HT-29 (cell line): ENCODE measurements at regions not wholly inside any gene's neighbourhood (a gene's known extent, or its start where the extent isn't known, plus 50 kb on each side); places are given as distances from the start of the nearest gene placed in this dataset.

Experiments used
- DNase-seq: peaks from one replicate; pipeline ENCODE4 v3.0.0-alpha.2; 2015; ENCODE audit warnings: low spot score

GRCh38 chr6:170021579-170021978 lies 269.3 kb downstream of the DLL1 start:
- DNase-seq, result no peak

GRCh38 chr6:170019818-170020583 lies 268.6 kb downstream of the ERMARD start:
- no peak for DNase-seq

- DNase-seq, result no peak
These were observed 267.8 kb downstream of the ERMARD start for GRCh38 chr6:170018936-170019817.

- DNase-seq, result no peak
These were observed 267.1 kb downstream of the ERMARD start for GRCh38 chr6:170018422-170018935.

- DNase-seq, result no peak
These were observed 266.3 kb downstream of the ERMARD start for GRCh38 chr6:170017603-170018320.

GRCh38 chr6:170013815-170014214 lies 262.4 kb downstream of the ERMARD start:
- DNase-seq, result no peak

- DNase-seq, result no peak
These were observed 260.6 kb downstream of the ERMARD start for GRCh38 chr6:170012037-170012330.

- DNase-seq, result no peak
These were observed 260.0 kb downstream of the ERMARD start for GRCh38 chr6:170011204-170012036.

- DNase-seq, result no peak
These were observed 259.3 kb downstream of the ERMARD start for GRCh38 chr6:170010665-170011203.

GRCh38 chr6:170008294-170008785 lies 256.9 kb downstream of the ERMARD start:
- no peak for DNase-seq

- DNase-seq, result no peak
These were observed 256.3 kb downstream of the ERMARD start for GRCh38 chr6:170007468-170008293.

- DNase-seq, result no peak
These were observed 255.6 kb downstream of the ERMARD start for GRCh38 chr6:170006900-170007467.

- DNase-seq, result no peak
These were observed 254.9 kb downstream of the ERMARD start for GRCh38 chr6:170006071-170006899.

GRCh38 chr6:170005665-170006064 lies 254.2 kb downstream of the ERMARD start:
- no peak for DNase-seq

GRCh38 chr6:170004585-170005210 lies 253.3 kb downstream of the ERMARD start:
- DNase-seq, result no peak

- no peak for DNase-seq
These were observed 252.2 kb downstream of the ERMARD start for GRCh38 chr6:170003451-170004160.

GRCh38 chr6:170003027-170003426 lies 251.6 kb downstream of the ERMARD start:
- DNase-seq, result no peak
